ENCODE measurements at regions not wholly inside any gene's neighbourhood (a gene's known extent, or its start where the extent isn't known, plus 50 kb on each side); places are given as distances from the start of the nearest gene placed in this dataset.

DNA sequence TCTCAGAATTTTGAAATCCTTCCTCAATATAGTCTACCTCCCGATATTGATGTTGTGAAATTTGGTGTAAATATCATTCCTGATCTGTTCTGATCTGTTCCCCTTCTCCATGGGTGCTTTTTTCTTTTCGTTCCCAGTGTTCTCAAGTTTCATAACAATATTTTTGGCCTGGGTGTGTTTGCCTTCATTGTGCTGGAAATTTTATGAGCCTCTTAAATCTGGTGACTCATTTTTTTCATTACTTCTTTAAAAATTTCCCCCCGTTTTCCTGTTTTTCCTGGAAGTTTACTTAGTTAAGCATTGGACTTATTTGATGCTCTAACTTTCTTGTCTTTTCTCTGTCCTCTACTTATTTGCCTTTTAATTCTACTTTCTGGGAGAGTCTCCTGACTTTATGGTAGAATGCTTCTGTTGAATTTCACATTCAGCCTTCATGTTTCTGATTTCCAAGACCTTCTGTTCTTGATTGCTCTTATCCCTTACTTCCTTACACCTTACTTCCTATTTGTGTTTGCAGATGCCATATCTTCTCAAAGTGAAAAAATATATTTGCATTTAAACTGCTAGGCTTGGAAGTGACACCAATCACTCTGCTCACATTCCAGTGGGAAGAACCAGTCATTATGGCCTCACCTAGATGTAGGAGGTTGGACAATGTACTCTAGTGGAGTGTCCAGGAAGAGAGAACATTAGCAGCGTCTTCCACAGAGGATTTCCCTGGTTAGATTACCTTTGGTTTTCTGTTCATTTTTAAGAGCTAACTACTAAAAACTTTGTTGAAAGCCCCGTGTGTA is 441.9 kb downstream of the ARHGEF28 start (continued):
- TF ChIP-seq, protein P1, sequence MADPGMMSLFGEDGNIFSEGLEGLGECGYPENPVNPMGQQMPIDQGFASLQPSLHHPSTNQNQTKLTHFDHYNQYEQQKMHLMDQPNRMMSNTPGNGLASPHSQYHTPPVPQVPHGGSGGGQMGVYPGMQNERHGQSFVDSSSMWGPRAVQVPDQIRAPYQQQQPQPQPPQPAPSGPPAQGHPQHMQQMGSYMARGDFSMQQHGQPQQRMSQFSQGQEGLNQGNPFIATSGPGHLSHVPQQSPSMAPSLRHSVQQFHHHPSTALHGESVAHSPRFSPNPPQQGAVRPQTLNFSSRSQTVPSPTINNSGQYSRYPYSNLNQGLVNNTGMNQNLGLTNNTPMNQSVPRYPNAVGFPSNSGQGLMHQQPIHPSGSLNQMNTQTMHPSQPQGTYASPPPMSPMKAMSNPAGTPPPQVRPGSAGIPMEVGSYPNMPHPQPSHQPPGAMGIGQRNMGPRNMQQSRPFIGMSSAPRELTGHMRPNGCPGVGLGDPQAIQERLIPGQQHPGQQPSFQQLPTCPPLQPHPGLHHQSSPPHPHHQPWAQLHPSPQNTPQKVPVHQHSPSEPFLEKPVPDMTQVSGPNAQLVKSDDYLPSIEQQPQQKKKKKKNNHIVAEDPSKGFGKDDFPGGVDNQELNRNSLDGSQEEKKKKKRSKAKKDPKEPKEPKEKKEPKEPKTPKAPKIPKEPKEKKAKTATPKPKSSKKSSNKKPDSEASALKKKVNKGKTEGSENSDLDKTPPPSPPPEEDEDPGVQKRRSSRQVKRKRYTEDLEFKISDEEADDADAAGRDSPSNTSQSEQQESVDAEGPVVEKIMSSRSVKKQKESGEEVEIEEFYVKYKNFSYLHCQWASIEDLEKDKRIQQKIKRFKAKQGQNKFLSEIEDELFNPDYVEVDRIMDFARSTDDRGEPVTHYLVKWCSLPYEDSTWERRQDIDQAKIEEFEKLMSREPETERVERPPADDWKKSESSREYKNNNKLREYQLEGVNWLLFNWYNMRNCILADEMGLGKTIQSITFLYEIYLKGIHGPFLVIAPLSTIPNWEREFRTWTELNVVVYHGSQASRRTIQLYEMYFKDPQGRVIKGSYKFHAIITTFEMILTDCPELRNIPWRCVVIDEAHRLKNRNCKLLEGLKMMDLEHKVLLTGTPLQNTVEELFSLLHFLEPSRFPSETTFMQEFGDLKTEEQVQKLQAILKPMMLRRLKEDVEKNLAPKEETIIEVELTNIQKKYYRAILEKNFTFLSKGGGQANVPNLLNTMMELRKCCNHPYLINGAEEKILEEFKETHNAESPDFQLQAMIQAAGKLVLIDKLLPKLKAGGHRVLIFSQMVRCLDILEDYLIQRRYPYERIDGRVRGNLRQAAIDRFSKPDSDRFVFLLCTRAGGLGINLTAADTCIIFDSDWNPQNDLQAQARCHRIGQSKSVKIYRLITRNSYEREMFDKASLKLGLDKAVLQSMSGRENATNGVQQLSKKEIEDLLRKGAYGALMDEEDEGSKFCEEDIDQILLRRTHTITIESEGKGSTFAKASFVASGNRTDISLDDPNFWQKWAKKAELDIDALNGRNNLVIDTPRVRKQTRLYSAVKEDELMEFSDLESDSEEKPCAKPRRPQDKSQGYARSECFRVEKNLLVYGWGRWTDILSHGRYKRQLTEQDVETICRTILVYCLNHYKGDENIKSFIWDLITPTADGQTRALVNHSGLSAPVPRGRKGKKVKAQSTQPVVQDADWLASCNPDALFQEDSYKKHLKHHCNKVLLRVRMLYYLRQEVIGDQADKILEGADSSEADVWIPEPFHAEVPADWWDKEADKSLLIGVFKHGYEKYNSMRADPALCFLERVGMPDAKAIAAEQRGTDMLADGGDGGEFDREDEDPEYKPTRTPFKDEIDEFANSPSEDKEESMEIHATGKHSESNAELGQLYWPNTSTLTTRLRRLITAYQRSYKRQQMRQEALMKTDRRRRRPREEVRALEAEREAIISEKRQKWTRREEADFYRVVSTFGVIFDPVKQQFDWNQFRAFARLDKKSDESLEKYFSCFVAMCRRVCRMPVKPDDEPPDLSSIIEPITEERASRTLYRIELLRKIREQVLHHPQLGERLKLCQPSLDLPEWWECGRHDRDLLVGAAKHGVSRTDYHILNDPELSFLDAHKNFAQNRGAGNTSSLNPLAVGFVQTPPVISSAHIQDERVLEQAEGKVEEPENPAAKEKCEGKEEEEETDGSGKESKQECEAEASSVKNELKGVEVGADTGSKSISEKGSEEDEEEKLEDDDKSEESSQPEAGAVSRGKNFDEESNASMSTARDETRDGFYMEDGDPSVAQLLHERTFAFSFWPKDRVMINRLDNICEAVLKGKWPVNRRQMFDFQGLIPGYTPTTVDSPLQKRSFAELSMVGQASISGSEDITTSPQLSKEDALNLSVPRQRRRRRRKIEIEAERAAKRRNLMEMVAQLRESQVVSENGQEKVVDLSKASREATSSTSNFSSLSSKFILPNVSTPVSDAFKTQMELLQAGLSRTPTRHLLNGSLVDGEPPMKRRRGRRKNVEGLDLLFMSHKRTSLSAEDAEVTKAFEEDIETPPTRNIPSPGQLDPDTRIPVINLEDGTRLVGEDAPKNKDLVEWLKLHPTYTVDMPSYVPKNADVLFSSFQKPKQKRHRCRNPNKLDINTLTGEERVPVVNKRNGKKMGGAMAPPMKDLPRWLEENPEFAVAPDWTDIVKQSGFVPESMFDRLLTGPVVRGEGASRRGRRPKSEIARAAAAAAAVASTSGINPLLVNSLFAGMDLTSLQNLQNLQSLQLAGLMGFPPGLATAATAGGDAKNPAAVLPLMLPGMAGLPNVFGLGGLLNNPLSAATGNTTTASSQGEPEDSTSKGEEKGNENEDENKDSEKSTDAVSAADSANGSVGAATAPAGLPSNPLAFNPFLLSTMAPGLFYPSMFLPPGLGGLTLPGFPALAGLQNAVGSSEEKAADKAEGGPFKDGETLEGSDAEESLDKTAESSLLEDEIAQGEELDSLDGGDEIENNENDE (IDR thresholded peaks at IDR 0.05; ENCODE audit: insufficient replicate concordance, low read length): no peak
- TF ChIP-seq SIX5 (IDR thresholded peaks at IDR 0.05; ENCODE audit: low read depth, low read length): no peak
- TF ChIP-seq PHF8 (conservative IDR thresholded peaks at IDR 0.05; ENCODE audit: low read depth, low read length): no peak
- no peak for TF ChIP-seq SIN3A (conservative IDR thresholded peaks at IDR 0.05 in 1 of 2, IDR thresholded peaks at IDR 0.05 in 1 of 2; ENCODE audit: low read depth in 1 of 2, low read length in 2 of 2)
- TF ChIP-seq POLR2A (IDR thresholded peaks at IDR 0.05; ENCODE audit: control extremely low read depth in 1 of 2, low read depth in 2 of 2, low read length in 2 of 2): no peak
- TF ChIP-seq TCF12 (IDR thresholded peaks at IDR 0.05; ENCODE audit: low read depth, low read length): no peak
- no peak for TF ChIP-seq SP1 (IDR thresholded peaks at IDR 0.05; ENCODE audit: low read depth, low read length)
- no peak for TF ChIP-seq KDM4A (IDR thresholded peaks at IDR 0.05; ENCODE audit: low read depth, low read length, severe bottlenecking)
- no peak for TF ChIP-seq KDM5A (IDR thresholded peaks at IDR 0.05; ENCODE audit: low read length)
